ENCODE measurements at regions not wholly inside any gene's neighbourhood (a gene's known extent, or its start where the extent isn't known, plus 50 kb on each side); places are given as distances from the start of the nearest gene placed in this dataset.
"Not testable (repeated sequence)": the region's sequence is repeated elsewhere in the genome, so short reads cannot be mapped to it uniquely, and the experiment has no call there.

DNA sequence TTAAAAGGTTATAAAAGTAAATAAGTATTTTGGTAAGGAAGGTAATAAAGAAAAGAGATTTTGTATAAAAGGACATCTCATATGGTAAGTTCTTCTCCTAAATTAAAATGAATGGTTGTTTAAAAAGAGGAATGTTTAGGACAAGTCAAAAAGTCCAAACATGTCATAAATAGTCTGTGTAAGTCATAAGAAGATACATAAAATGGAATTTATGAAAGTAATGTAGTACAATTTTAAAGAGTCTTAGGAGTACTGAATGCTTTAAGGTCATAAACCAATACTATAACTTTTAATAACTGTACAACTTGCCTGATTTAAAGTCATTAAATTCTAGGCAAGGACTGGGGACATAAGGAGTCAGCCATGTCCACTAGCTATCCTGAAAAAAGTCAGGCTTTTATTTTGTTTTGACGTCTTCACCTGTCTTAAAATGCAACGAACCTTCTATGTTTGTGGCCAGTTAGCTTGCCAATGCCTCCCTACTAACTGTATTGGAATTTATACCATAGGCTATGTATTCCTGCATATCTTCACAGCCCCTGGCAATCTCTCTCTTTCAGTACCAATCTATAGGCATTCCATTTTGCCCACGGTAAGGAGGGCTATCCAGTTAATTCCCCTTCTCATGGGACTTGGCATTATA lies 312.3 kb upstream of the LRRTM4 start:
- H3K4me1 Mint-ChIP-seq (ENCODE audit: low read depth), result no peaks in the 10 kb centered on the region
- H3K36me3 Mint-ChIP-seq (ENCODE audit: insufficient read depth), result no peaks in the 10 kb centered on the region
- no peaks in the 10 kb centered on the region for H3K27me3 Mint-ChIP-seq (ENCODE audit: low read depth)
- H3K4me3 Mint-ChIP-seq, result no peak overlapping the region
- DNase-seq (no peak), ATAC-seq (no peak)
- H3K9me3 Mint-ChIP-seq, result peaks cover 26% of the 10 kb centered on the region

- no peaks in the 10 kb centered on the region for H3K4me1 Mint-ChIP-seq (ENCODE audit: low read depth)
- DNase-seq, result no peak
- no peak for ATAC-seq
- H3K4me3 Mint-ChIP-seq, result no peak overlapping the region
- peaks cover 22% of the 10 kb centered on the region for H3K9me3 Mint-ChIP-seq
- no peaks in the 10 kb centered on the region for H3K27me3 Mint-ChIP-seq (ENCODE audit: low read depth)
- H3K36me3 Mint-ChIP-seq (ENCODE audit: insufficient read depth), result no peaks in the 10 kb centered on the region
These were observed 316.3 kb upstream of the LRRTM4 start for GRCh38 chr2:77838441-77838840.

DNA sequence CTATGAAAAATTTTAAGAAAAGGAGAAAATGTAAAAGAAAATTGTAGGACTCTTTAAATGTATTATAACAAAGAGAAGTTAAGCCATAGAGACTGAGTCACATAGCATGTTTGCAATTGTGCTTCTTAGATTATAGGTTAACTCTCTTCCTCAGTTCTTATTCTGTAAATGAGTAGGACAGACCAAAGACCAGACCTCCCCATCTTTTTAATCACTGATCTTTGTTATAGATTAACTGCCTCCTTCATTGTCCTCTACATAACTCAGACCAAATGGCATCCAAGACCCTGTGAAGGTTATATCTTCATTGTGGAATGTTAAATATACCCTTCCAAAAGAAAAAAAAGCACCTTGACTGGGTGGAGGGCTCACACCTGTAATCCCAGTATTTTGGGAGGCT lies 316.9 kb upstream of the LRRTM4 start:
- ATAC-seq (no peak), DNase-seq (no peak)
- no peaks in the 10 kb centered on the region for H3K36me3 Mint-ChIP-seq (ENCODE audit: insufficient read depth)
- H3K4me1 Mint-ChIP-seq (ENCODE audit: low read depth), result no peaks in the 10 kb centered on the region
- H3K9me3 Mint-ChIP-seq, result peaks cover 22% of the 10 kb centered on the region
- no peak overlapping the region for H3K4me3 Mint-ChIP-seq
- H3K27me3 Mint-ChIP-seq (ENCODE audit: low read depth), result no peaks in the 10 kb centered on the region

- DNase-seq (no peak), ATAC-seq (no peak)
- Mint-ChIP-seq H3K4me1 (ENCODE audit: low read depth) (no peaks in the 10 kb centered on the region), H3K27me3 (ENCODE audit: low read depth) (no peaks in the 10 kb centered on the region), H3K9me3 (peaks cover 12% of the 10 kb centered on the region), H3K36me3 (ENCODE audit: insufficient read depth) (no peaks in the 10 kb centered on the region), H3K4me3 (no peak overlapping the region)
These were observed 339.9 kb upstream of the LRRTM4 start for GRCh38 chr2:77862120-77862519.

GRCh38 chr2:77864426-77864825 lies 342.2 kb upstream of the LRRTM4 start:
- Mint-ChIP-seq H3K36me3 (ENCODE audit: insufficient read depth) (no peaks in the 10 kb centered on the region), H3K9me3 (peaks cover 9% of the 10 kb centered on the region), H3K4me1 (ENCODE audit: low read depth) (no peaks in the 10 kb centered on the region), H3K4me3 (no peak overlapping the region), H3K27me3 (ENCODE audit: low read depth) (no peaks in the 10 kb centered on the region)
- DNase-seq (no peak), ATAC-seq (no peak)

DNA sequence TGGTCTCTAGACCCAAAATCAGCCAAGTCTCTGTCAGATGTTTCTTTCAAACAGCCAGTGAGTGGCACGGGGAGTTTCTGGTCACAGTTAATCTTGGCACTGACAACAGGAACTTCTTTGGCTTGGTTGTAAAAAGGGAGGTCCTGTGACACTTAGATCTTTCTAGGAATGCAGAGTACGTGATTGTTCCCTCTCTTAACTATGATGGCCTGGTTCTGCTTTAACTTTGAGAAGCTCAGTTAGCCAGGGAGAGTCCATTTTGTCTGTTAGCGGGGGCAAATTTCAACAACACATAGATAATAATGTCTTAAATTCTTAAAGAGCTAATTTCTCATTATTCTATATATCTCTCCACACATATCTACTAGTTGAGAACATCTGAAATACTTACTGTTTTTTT lies 344.5 kb upstream of the LRRTM4 start:
- Mint-ChIP-seq H3K9me3 (peaks cover 9% of the 10 kb centered on the region), H3K36me3 (ENCODE audit: insufficient read depth) (no peaks in the 10 kb centered on the region), H3K4me1 (ENCODE audit: low read depth) (no peaks in the 10 kb centered on the region), H3K4me3 (no peak overlapping the region), H3K27me3 (ENCODE audit: low read depth) (no peaks in the 10 kb centered on the region)
- ATAC-seq (no peak), DNase-seq (no peak)

DNA sequence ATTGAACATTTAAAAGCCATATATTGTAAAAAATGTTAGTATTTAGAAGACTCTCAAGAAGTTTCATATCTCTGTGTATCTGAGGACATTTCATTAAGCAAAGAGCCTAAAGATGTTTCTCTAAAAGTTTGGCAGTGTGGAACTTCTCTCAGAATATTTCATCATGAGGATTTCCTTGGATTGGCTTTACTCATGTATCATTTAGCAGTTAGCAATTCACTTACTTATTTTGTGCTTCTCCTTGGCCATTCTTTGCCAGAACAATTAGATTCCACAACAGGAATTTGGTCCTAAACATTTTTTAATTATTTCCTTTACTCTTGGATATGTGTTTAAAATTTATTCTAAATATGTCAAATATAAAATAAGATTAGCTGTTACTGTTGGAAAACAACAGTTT lies 345.0 kb upstream of the LRRTM4 start:
- H3K4me3 Mint-ChIP-seq, result no peak overlapping the region

GRCh38 chr2:77873506-77873905 lies 351.3 kb upstream of the LRRTM4 start:
- DNase-seq (no peak), ATAC-seq (no peak)
- H3K4me3 Mint-ChIP-seq, result no peak overlapping the region
- H3K4me1 Mint-ChIP-seq (ENCODE audit: low read depth), result no peaks in the 10 kb centered on the region
- H3K36me3 Mint-ChIP-seq (ENCODE audit: insufficient read depth), result no peaks in the 10 kb centered on the region
- H3K9me3 Mint-ChIP-seq, result peaks cover 14% of the 10 kb centered on the region
- H3K27me3 Mint-ChIP-seq (ENCODE audit: low read depth), result no peaks in the 10 kb centered on the region

More for the DNA sequence above, 345.0 kb upstream of the LRRTM4 start:
- Mint-ChIP-seq H3K9me3 (peaks cover 10% of the 10 kb centered on the region), H3K36me3 (ENCODE audit: insufficient read depth) (no peaks in the 10 kb centered on the region), H3K4me1 (ENCODE audit: low read depth) (no peaks in the 10 kb centered on the region), H3K27me3 (ENCODE audit: low read depth) (no peaks in the 10 kb centered on the region)
- no peak for DNase-seq
- no peak for ATAC-seq

DNA sequence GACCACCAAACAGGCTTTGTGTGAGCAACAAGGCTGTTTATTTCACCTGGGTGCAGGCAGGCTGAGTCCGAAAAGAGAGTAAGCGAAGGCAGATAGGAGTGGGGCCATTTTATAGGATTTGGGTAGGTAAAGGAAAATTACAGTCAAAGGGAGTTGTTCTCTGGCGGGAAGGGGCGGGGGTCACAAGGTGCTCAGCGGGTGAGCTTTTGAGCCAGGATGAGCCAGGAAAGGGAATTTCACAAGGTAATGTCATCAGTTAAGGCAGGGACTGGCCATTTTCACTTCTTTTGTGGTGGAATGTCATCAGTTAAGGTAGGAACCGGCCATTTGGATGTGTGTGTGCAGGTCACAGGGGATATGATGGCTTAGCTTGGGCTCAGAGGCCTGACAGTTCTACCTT lies 378.0 kb upstream of the LRRTM4 start:
- ATAC-seq; DNase-seq; H3K36me3 Mint-ChIP-seq (ENCODE audit: insufficient read depth); H3K27me3 Mint-ChIP-seq (ENCODE audit: low read depth); H3K4me3 Mint-ChIP-seq; H3K4me1 Mint-ChIP-seq (ENCODE audit: low read depth): not testable (repeated sequence)
- H3K9me3 Mint-ChIP-seq, result peaks cover 31% of the 10 kb centered on the region

GRCh38 chr2:77910136-77910535 lies 388.0 kb upstream of the LRRTM4 start:
- Mint-ChIP-seq H3K4me1 (ENCODE audit: low read depth) (no peaks in the 10 kb centered on the region), H3K4me3 (no peak overlapping the region), H3K36me3 (ENCODE audit: insufficient read depth) (no peaks in the 10 kb centered on the region), H3K9me3 (peaks cover 24% of the 10 kb centered on the region), H3K27me3 (ENCODE audit: low read depth) (no peaks in the 10 kb centered on the region)
- DNase-seq (no peak), ATAC-seq (no peak)

DNA sequence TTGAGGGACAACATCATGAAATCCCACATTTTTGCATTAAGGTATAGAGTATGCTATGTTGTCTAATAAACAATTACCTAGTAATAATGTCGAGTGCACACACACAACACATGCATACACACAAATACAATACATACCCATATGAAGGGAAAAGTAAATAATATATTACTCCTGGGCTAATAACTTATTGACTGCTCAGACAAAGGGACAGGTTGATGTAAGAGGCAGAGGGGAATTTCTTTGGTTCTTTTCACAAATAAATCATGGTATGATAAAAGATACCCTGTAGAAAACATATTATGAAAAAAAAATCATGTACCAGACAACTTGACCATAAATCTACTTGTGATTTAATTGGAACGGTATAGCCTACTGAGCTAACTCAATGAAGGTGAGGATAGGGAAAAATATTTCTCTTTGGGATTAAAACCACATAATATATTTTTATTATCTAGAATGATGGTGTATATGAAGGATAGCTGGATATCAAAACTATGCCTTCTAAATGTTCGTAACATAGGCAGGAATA lies 398.7 kb upstream of the LRRTM4 start:
- ATAC-seq, result no peak
- H3K4me3 Mint-ChIP-seq, result no peak overlapping the region
- DNase-seq, result no peak

GRCh38 chr2:77922567-77922966 lies 400.4 kb upstream of the LRRTM4 start:
- DNase-seq, result no peak
- Mint-ChIP-seq H3K9me3 (peaks cover 4% of the 10 kb centered on the region), H3K4me1 (ENCODE audit: low read depth) (no peaks in the 10 kb centered on the region), H3K27me3 (ENCODE audit: low read depth) (no peaks in the 10 kb centered on the region), H3K4me3 (no peak overlapping the region), H3K36me3 (ENCODE audit: insufficient read depth) (no peaks in the 10 kb centered on the region)
- no peak for ATAC-seq

More for the DNA sequence above, 398.7 kb upstream of the LRRTM4 start:
- Mint-ChIP-seq H3K27me3 (ENCODE audit: low read depth) (no peaks in the 10 kb centered on the region), H3K36me3 (ENCODE audit: insufficient read depth) (no peaks in the 10 kb centered on the region), H3K9me3 (peaks cover 4% of the 10 kb centered on the region), H3K4me1 (ENCODE audit: low read depth) (no peaks in the 10 kb centered on the region)

DNA sequence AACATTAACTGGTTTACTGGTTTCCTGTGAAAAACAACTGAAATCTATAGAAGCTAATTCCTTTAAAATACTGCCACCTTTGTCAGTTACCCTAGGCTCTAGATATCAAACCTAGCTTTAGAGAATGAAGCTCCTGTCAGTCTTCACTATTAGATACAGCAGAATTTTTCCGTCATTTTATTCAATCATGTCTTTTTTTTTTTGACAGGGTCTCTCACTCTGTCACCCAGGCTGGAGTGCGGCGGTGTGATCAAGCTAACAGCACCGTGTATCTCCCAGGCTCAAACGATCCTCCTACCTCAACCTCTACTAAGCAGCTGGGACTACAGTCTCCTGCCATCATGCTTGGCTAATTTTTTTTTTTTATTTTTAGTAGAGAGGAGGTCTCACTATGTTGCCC lies 415.2 kb upstream of the LRRTM4 start:
- no peak overlapping the region for H3K4me3 Mint-ChIP-seq

GRCh38 chr2:77938462-77938861 lies 416.3 kb upstream of the LRRTM4 start:
- ATAC-seq (no peak), DNase-seq (no peak)
- Mint-ChIP-seq H3K9me3 (peaks cover 4% of the 10 kb centered on the region), H3K4me1 (ENCODE audit: low read depth) (no peaks in the 10 kb centered on the region), H3K4me3 (no peak overlapping the region), H3K27me3 (ENCODE audit: low read depth) (no peaks in the 10 kb centered on the region), H3K36me3 (ENCODE audit: insufficient read depth) (no peaks in the 10 kb centered on the region)

More for the DNA sequence above, 415.2 kb upstream of the LRRTM4 start:
- Mint-ChIP-seq H3K4me1 (ENCODE audit: low read depth) (no peaks in the 10 kb centered on the region), H3K27me3 (ENCODE audit: low read depth) (no peaks in the 10 kb centered on the region), H3K9me3 (peaks cover 10% of the 10 kb centered on the region), H3K36me3 (ENCODE audit: insufficient read depth) (no peaks in the 10 kb centered on the region)
- DNase-seq (no peak), ATAC-seq (no peak)

DNA sequence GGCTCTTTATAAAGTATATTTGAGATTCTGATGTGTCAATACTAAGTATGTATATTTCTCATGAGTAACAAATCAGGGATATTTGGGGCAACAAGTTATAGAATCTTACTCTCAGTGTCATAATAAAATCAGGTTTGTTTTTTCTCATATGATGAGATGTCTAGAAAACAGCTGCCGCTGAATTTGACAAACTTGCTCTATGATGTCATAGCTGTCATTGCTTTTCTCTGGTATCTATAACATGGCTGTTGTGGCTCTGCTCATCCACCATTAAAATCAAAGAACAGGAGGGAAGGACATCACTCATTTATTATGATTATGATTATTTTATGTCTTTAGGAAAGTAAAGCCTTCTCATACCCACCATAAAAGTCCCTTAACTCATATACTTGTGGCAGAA lies 417.2 kb upstream of the LRRTM4 start:
- no peak for ATAC-seq
- Mint-ChIP-seq H3K4me3 (no peak overlapping the region), H3K36me3 (ENCODE audit: insufficient read depth) (no peaks in the 10 kb centered on the region), H3K9me3 (peaks cover 4% of the 10 kb centered on the region), H3K27me3 (ENCODE audit: low read depth) (no peaks in the 10 kb centered on the region), H3K4me1 (ENCODE audit: low read depth) (no peaks in the 10 kb centered on the region)
- DNase-seq, result no peak
